HCT116 (cell line): ENCODE measurements at regions not wholly inside any gene's neighbourhood (a gene's known extent, or its start where the extent isn't known, plus 50 kb on each side); places are given as distances from the start of the nearest gene placed in this dataset.

Experiments used
- ATAC-seq: fragments of 200-7000 bp; cut with Tn5 transposase; 2 replicates; pipeline ENCODE4 v1.9.1; 2020; ENCODE audit warnings: mild to moderate bottlenecking, moderate library complexity
- BruUV-seq: library from RNA; stranded (reverse); fragments of 400-500 nt; replicated peaks from 2 replicates; lab custom pipeline; 2021; lab: Mats Ljungman, UMichigan
- CTCF ChIA-PET: fragments of 300-600 bp; sonication (Branson Sonifier 250); formaldehyde crosslinking; loops from one replicate; lab custom pipeline; 2021; ENCODE audit warnings: antibody characterized with exemption; lab: Charles Lee
- POLR2A ChIA-PET: fragments of 300-600, 350-600 bp; sonication (Branson Sonifier 250); formaldehyde crosslinking; loops from one replicate; lab custom pipeline; 2021; ENCODE audit warnings: antibody characterized with exemption; lab: Charles Lee
- RAD21 ChIA-PET, 2 experiments: fragments of 300-600 bp; sonication (Branson Sonifier 250); formaldehyde crosslinking; loops; one replicate each; lab custom pipeline; 2023; ENCODE audit warnings: low total read pairs in 2 of 2; ENCODE audit not compliant: uncharacterized antibody in 2 of 2, unreplicated experiment in 2 of 2, low non-redundant PET in 1 of 2; lab: Charles Lee
- DNase-seq: peaks from one replicate; pipeline ENCODE4 v3.0.0-alpha.2; 2010; ENCODE audit warnings: low read depth, low spot score
- H2AFZ ChIP-seq: fragments of 200-600 bp; shearing (Covaris generic), sonication (generic); 2 replicates; pipeline ENCODE4 v1.6.1; 2017; ENCODE audit warnings: low read depth, mixed run types, mixed read lengths, antibody characterized with exemption, low read length; ENCODE audit not compliant: poor library complexity, severe bottlenecking
- H3K27ac ChIP-seq: 2 replicates; pipeline ENCODE4 v1.5.1; 2012; ENCODE audit warnings: low read depth, low read length
- H3K27me3 ChIP-seq: fragments of 200-600 bp; sonication (generic); 2 replicates; pipeline ENCODE4 v1.6.1; 2016; ENCODE audit warnings: mixed run types, low read length, mixed read lengths; ENCODE audit not compliant: insufficient read depth
- H3K36me3 ChIP-seq, 2 experiments: fragments of 200-500 bp in 1 of 2; fragments of 200-600 bp in 1 of 2; sonication (Bioruptor generic) in 1 of 2; sonication (generic) in 1 of 2; 2 replicates each; pipeline versions ENCODE4 v1.5.1 to v1.6.1; 2014 to 2016; ENCODE audit warnings: low read length in 2 of 2, inconsistent platforms in 1 of 2, mixed read lengths in 1 of 2, mixed run types in 1 of 2; ENCODE audit not compliant: insufficient read depth in 2 of 2, control insufficient read depth in 1 of 2
- H3K4me1 ChIP-seq, 2 experiments: fragments of 200-600 bp in 1 of 2; sonication (generic) in 1 of 2; 2 replicates each; pipeline versions ENCODE4 v1.5.1 to v1.6.1; 2012 to 2017; ENCODE audit warnings: low read length in 2 of 2, inconsistent platforms in 1 of 2, mild to moderate bottlenecking in 1 of 2, mixed read lengths in 1 of 2, mixed run types in 1 of 2, moderate library complexity in 1 of 2; ENCODE audit not compliant: insufficient read depth in 2 of 2, control insufficient read depth in 1 of 2
- H3K4me2 ChIP-seq: fragments of 200-600 bp; sonication (generic); 2 replicates; pipeline ENCODE4 v1.6.1; 2017; ENCODE audit warnings: mixed run types, low read length, mixed read lengths
- H3K4me3 ChIP-seq, 2 experiments: fragments of 200-600 bp in 1 of 2; sonication (generic) in 1 of 2; replicated peaks in 1 of 2; 2 replicates each; pipeline ENCODE4 v1.5.1; 2011 to 2016; ENCODE audit warnings: low read length in 2 of 2, control low read depth in 1 of 2, low read depth in 1 of 2, mild to moderate bottlenecking in 1 of 2, mixed read lengths in 1 of 2, mixed run types in 1 of 2
- H3K79me2 ChIP-seq: fragments of 200-600 bp; sonication (generic); 2 replicates; pipeline ENCODE4 v1.6.1; 2017; ENCODE audit warnings: mild to moderate bottlenecking, mixed run types, low read length, moderate library complexity, mixed read lengths; ENCODE audit not compliant: insufficient read depth
- H3K9ac ChIP-seq: fragments of 200-600 bp; sonication (generic); 2 replicates; pipeline ENCODE4 v1.6.1; 2016; ENCODE audit warnings: low read length, mixed read lengths
- H3K9me2 ChIP-seq: fragments of 200-600 bp; sonication (generic), shearing (Covaris generic); 2 replicates; pipeline ENCODE4 v1.6.1; 2017; ENCODE audit warnings: mixed run types, mild to moderate bottlenecking, moderate library complexity; ENCODE audit not compliant: insufficient read depth
- H3K9me3 ChIP-seq, 2 experiments: fragments of 200-500 bp in 1 of 2; fragments of 200-600 bp in 1 of 2; sonication (Bioruptor generic) in 1 of 2; sonication (generic) in 1 of 2; 2 replicates each; pipeline ENCODE4 v1.6.1; 2014 to 2017; ENCODE audit warnings: low read length in 2 of 2, mixed read lengths in 2 of 2, inconsistent platforms in 1 of 2, low read depth in 1 of 2, mild to moderate bottlenecking in 1 of 2, mixed run types in 1 of 2, moderate library complexity in 1 of 2; ENCODE audit not compliant: control insufficient read depth in 1 of 2, insufficient read depth in 1 of 2
- H4K20me1 ChIP-seq: fragments of 200-600 bp; sonication (generic), shearing (Covaris generic); 2 replicates; pipeline ENCODE4 v1.6.1; 2017; ENCODE audit warnings: mixed run types, mild to moderate bottlenecking, moderate library complexity; ENCODE audit not compliant: insufficient read depth
- EGR1 ChIP-seq: IDR thresholded peaks from 2 replicates; pipeline ENCODE4 v1.6.1; 2012; ENCODE audit warnings: low read depth
- ELF1 ChIP-seq: IDR thresholded peaks from 2 replicates; pipeline ENCODE4 v1.6.1; 2012; ENCODE audit warnings: low read depth, borderline replicate concordance
- EZH2 ChIP-seq: fragments of 200-600 bp; sonication (generic); IDR thresholded peaks from 2 replicates; pipeline ENCODE4 v1.6.1; 2017; ENCODE audit warnings: antibody characterized with exemption, mixed run types
- EZH2phosphoT487 ChIP-seq: fragments of 200-600 bp; IDR thresholded peaks from 2 replicates; pipeline ENCODE4 v1.6.1; 2018; ENCODE audit warnings: antibody characterized with exemption, borderline replicate concordance
- JUND ChIP-seq: IDR thresholded peaks from 2 replicates; pipeline ENCODE4 v1.6.1; 2012
- POLR2A ChIP-seq: IDR thresholded peaks from 2 replicates; pipeline ENCODE4 v1.7.0; 2011; ENCODE audit warnings: borderline replicate concordance; ENCODE audit not compliant: insufficient read depth, insufficient read length; ENCODE audit errors: extremely low read depth
- SP1 ChIP-seq: IDR thresholded peaks from 2 replicates; pipeline ENCODE4 v1.6.1; 2012; ENCODE audit warnings: low read depth
- TCF7L2 ChIP-seq: IDR thresholded peaks from 2 replicates; pipeline ENCODE4 v1.7.0; 2011; ENCODE audit warnings: borderline replicate concordance, inconsistent platforms; ENCODE audit not compliant: insufficient read depth, insufficient read length; ENCODE audit errors: extremely low read depth
- YY1 ChIP-seq: IDR thresholded peaks from 2 replicates; pipeline ENCODE4 v1.6.1; 2011; ENCODE audit warnings: low read length, low read depth, moderate library complexity, mild to moderate bottlenecking; ENCODE audit not compliant: insufficient replicate concordance; ENCODE audit errors: extremely low read depth
- ZNF274 ChIP-seq: fragments of 200-500 bp; sonication (Bioruptor generic); IDR thresholded peaks from 2 replicates; pipeline ENCODE4 v1.6.1; 2014; ENCODE audit warnings: mild to moderate bottlenecking, low read depth, low read length, inconsistent platforms
- intact Hi-C: fragments of 100-400 bp; cut with micrococcal nuclease; formaldehyde crosslinking; loops from 2 replicates; pipeline ENCODE4 v1.10.0; 2022
- TF ChIP-seq, protein P1 (sequence below): IDR thresholded peaks from 2 replicates; pipeline ENCODE4 v1.6.1; 2012
- TF ChIP-seq, protein P2 (sequence below): IDR thresholded peaks from 2 replicates; pipeline ENCODE4 v1.6.1; 2012; ENCODE audit warnings: low read depth
- TF ChIP-seq, protein P3 (sequence below): IDR thresholded peaks from 2 replicates; pipeline ENCODE4 v1.6.1; 2012
- TF ChIP-seq, protein P4 (sequence below), 3 experiments: fragments of 200-600 bp in 1 of 3; sonication (generic) in 1 of 3; IDR thresholded peaks in 2 of 3; conservative IDR thresholded peaks in 1 of 3; 2 replicates each; pipeline ENCODE4 v1.5.1; 2012 to 2017; ENCODE audit warnings: low read depth in 2 of 3, low read length in 2 of 3, antibody characterized with exemption in 1 of 3, borderline replicate concordance in 1 of 3, control low read depth in 1 of 3, mild to moderate bottlenecking in 1 of 3, mixed read lengths in 1 of 3, mixed run types in 1 of 3, moderate library complexity in 1 of 3; ENCODE audit not compliant: insufficient read depth in 1 of 3

DNA sequence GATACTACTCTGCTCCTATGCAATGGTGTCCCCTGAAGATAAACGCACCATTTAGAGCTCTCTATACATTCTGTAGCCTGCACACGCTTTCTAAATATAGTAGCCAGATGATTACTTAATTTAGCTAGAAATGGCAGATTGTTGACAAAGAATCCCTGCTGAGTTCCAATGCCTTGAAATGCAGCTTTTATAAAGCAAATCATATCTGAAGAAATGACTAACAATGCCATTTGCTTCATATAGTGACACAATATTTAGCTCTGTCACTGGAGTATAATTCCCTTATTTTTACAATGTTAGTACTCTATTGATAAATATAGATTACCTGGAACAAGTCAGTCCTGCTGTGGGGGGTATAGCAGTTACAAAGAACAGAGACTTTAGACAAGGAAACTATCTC lies 166.2 kb downstream of the CDCA7 start:
- RAD21 ChIA-PET, result no interaction called here
- Histone ChIP-seq H4K20me1 (no peaks in the 10 kb centered on the region), H3K27ac (no peak overlapping the region), H3K9me2 (no peaks in the 10 kb centered on the region), H3K4me1 (peaks cover 2 to 7% of the 10 kb centered on the region in 2 experiments; a peak in 2 of 4 replicates), H3K79me2 (no peaks in the 10 kb centered on the region), H3K9ac (no peak overlapping the region), H3K36me3 (no peaks in the 10 kb centered on the region), H3K4me3 (no peak overlapping the region), H3K9me3 (0 out of 4 replicates have a peak, but pooled peaks cover 0 to 4% of the 10 kb centered on the region in 2 experiments), H3K27me3 (no peaks in the 10 kb centered on the region), H3K4me2 (no peak overlapping the region), H2AFZ (no peak overlapping the region)
- CTCF ChIA-PET, result no interaction called here
- BruUV-seq, result no TSS peak
- DNase-seq (no peak), ATAC-seq (no peak)
- no peak for TF ChIP-seq SP1
- TF ChIP-seq YY1, result no peak
- TF ChIP-seq POLR2A, result no peak
- TF ChIP-seq TCF7L2, result no peak
- no peak for TF ChIP-seq ELF1
- TF ChIP-seq, protein P1, sequence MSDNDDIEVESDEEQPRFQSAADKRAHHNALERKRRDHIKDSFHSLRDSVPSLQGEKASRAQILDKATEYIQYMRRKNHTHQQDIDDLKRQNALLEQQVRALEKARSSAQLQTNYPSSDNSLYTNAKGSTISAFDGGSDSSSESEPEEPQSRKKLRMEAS, result no peak
- TF ChIP-seq, protein P2, sequence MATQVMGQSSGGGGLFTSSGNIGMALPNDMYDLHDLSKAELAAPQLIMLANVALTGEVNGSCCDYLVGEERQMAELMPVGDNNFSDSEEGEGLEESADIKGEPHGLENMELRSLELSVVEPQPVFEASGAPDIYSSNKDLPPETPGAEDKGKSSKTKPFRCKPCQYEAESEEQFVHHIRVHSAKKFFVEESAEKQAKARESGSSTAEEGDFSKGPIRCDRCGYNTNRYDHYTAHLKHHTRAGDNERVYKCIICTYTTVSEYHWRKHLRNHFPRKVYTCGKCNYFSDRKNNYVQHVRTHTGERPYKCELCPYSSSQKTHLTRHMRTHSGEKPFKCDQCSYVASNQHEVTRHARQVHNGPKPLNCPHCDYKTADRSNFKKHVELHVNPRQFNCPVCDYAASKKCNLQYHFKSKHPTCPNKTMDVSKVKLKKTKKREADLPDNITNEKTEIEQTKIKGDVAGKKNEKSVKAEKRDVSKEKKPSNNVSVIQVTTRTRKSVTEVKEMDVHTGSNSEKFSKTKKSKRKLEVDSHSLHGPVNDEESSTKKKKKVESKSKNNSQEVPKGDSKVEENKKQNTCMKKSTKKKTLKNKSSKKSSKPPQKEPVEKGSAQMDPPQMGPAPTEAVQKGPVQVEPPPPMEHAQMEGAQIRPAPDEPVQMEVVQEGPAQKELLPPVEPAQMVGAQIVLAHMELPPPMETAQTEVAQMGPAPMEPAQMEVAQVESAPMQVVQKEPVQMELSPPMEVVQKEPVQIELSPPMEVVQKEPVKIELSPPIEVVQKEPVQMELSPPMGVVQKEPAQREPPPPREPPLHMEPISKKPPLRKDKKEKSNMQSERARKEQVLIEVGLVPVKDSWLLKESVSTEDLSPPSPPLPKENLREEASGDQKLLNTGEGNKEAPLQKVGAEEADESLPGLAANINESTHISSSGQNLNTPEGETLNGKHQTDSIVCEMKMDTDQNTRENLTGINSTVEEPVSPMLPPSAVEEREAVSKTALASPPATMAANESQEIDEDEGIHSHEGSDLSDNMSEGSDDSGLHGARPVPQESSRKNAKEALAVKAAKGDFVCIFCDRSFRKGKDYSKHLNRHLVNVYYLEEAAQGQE, result no peak
- TF ChIP-seq EZH2phosphoT487, result no peak
- no peak for TF ChIP-seq EGR1
- TF ChIP-seq JUND, result no peak
- TF ChIP-seq, protein P3, sequence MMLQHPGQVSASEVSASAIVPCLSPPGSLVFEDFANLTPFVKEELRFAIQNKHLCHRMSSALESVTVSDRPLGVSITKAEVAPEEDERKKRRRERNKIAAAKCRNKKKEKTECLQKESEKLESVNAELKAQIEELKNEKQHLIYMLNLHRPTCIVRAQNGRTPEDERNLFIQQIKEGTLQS, result no peak
- TF ChIP-seq, protein P4, sequence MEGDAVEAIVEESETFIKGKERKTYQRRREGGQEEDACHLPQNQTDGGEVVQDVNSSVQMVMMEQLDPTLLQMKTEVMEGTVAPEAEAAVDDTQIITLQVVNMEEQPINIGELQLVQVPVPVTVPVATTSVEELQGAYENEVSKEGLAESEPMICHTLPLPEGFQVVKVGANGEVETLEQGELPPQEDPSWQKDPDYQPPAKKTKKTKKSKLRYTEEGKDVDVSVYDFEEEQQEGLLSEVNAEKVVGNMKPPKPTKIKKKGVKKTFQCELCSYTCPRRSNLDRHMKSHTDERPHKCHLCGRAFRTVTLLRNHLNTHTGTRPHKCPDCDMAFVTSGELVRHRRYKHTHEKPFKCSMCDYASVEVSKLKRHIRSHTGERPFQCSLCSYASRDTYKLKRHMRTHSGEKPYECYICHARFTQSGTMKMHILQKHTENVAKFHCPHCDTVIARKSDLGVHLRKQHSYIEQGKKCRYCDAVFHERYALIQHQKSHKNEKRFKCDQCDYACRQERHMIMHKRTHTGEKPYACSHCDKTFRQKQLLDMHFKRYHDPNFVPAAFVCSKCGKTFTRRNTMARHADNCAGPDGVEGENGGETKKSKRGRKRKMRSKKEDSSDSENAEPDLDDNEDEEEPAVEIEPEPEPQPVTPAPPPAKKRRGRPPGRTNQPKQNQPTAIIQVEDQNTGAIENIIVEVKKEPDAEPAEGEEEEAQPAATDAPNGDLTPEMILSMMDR (IDR thresholded peaks at IDR 0.05 in 2 of 3, conservative IDR thresholded peaks at IDR 0.05 in 1 of 3; ENCODE audit: borderline replicate concordance in 1 of 3, insufficient read depth in 1 of 3, low read depth in 2 of 3, low read length in 2 of 3), result no peak
- TF ChIP-seq EZH2, result no peak
- TF ChIP-seq ZNF274, result no peak
- intact Hi-C loops, result no loop called here
- POLR2A ChIA-PET, result no interaction called here
